Astrocyte (in vitro differentiated cells and primary cell): ENCODE measurements at regions not wholly inside any gene's neighbourhood (a gene's known extent, or its start where the extent isn't known, plus 50 kb on each side); places are given as distances from the start of the nearest gene placed in this dataset.

ENCODE experiments used
- CTCF ChIP-seq: IDR thresholded peaks from 2 replicates; pipeline ENCODE4 v1.5.1; 2011; ENCODE audit warnings: low read depth, mild to moderate bottlenecking, inconsistent platforms, low read length, moderate library complexity; ENCODE audit not compliant: insufficient read depth
- EZH2 ChIP-seq: IDR thresholded peaks from 2 replicates; pipeline ENCODE4 v1.6.1; 2012; ENCODE audit warnings: mild to moderate bottlenecking, low read length, inconsistent platforms; ENCODE audit not compliant: insufficient read depth

DNA sequence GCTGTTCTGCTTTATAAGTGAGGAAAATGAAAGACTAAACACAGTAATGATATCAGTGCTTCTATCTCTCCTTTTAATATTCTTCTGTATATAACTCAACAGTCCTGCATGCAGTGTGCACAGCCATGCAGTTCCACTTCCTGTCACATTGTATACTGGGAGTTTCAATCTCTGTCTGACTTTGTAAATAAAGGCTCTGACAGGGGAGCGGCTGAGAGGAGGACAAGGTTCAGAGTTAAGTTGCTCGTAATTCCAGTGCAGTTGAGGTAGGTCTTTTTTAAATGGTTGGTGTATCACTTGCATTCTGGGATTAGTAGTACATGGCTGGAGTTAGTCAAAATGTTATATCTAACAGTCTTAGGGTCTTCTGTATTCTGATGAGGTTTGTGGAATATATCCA lies 264.5 kb downstream of the OLFM3 start:
- TF ChIP-seq CTCF = no peak
- no peak for TF ChIP-seq EZH2
